GM23338 (cell line): ENCODE measurements at regions not wholly inside any gene's neighbourhood (a gene's known extent, or its start where the extent isn't known, plus 50 kb on each side); places are given as distances from the start of the nearest gene placed in this dataset.

Source experiments
- CREB1 ChIP-seq: fragments of 250-450 bp; sonication (Bioruptor Pico); IDR thresholded peaks from 2 replicates; pipeline ENCODE4 v1.5.0; 2020; ENCODE audit warnings: low read depth, mild to moderate bottlenecking, moderate library complexity
- ETS1 ChIP-seq: IDR thresholded peaks from 2 replicates; pipeline ENCODE4 v1.6.1; 2016; ENCODE audit warnings: antibody characterized with exemption
- EZH2 ChIP-seq: fragments of 200-600 bp; sonication (generic); IDR thresholded peaks from one replicate; pipeline ENCODE4 v1.8.0; 2017; ENCODE audit warnings: antibody characterized with exemption, mild to moderate bottlenecking, low read depth; ENCODE audit not compliant: unreplicated experiment
- EZH2phosphoT487 ChIP-seq: fragments of 200-600 bp; sonication (generic); IDR thresholded peaks from one replicate; pipeline ENCODE4 v1.8.1; 2018; ENCODE audit warnings: antibody characterized with exemption; ENCODE audit not compliant: unreplicated experiment
- JUNB ChIP-seq: IDR thresholded peaks from one replicate; pipeline ENCODE4 v1.6.1; 2016; ENCODE audit warnings: antibody characterized with exemption; ENCODE audit not compliant: unreplicated experiment
- NANOG ChIP-seq: IDR thresholded peaks from 2 replicates; pipeline ENCODE4 v1.6.1; 2016; ENCODE audit warnings: antibody characterized with exemption, borderline replicate concordance
- POLR2AphosphoS5 ChIP-seq: IDR thresholded peaks from 2 replicates; pipeline ENCODE4 v1.6.1; 2016; ENCODE audit warnings: antibody characterized with exemption, low read depth
- REST ChIP-seq: IDR thresholded peaks from one replicate; pipeline ENCODE4 v1.6.1; 2018; ENCODE audit warnings: antibody characterized with exemption; ENCODE audit not compliant: unreplicated experiment
- STAT1 ChIP-seq: IDR thresholded peaks from one replicate; pipeline ENCODE4 v1.6.1; 2016; ENCODE audit warnings: antibody characterized with exemption; ENCODE audit not compliant: unreplicated experiment
- ZNF114 ChIP-seq: fragments of 250-450 bp; sonication (Bioruptor Pico); IDR thresholded peaks from 2 replicates; pipeline ENCODE4 v1.5.0; 2020; ENCODE audit warnings: mild to moderate bottlenecking, moderate library complexity
- ZNF331 ChIP-seq: fragments of 250-450 bp; sonication (Bioruptor Pico); IDR thresholded peaks from 2 replicates; pipeline ENCODE4 v1.5.0; 2020; ENCODE audit warnings: low read depth, mild to moderate bottlenecking, moderate library complexity
- ZNF462 ChIP-seq: fragments of 250-450 bp; sonication (Bioruptor Pico); IDR thresholded peaks from 2 replicates; pipeline ENCODE4 v1.5.0; 2020; ENCODE audit warnings: mild to moderate bottlenecking, moderate library complexity
- TF ChIP-seq, protein P1 (sequence below), 2 experiments: fragments of 200-600 bp in 1 of 2; sonication (generic) in 1 of 2; conservative IDR thresholded peaks; 2 replicates each; pipeline versions ENCODE4 v1.5.1 to v1.6.1; 2016 to 2017; ENCODE audit warnings: antibody characterized with exemption in 2 of 2, low read depth in 2 of 2, mild to moderate bottlenecking in 2 of 2, moderate library complexity in 1 of 2

- TF ChIP-seq, protein P1, sequence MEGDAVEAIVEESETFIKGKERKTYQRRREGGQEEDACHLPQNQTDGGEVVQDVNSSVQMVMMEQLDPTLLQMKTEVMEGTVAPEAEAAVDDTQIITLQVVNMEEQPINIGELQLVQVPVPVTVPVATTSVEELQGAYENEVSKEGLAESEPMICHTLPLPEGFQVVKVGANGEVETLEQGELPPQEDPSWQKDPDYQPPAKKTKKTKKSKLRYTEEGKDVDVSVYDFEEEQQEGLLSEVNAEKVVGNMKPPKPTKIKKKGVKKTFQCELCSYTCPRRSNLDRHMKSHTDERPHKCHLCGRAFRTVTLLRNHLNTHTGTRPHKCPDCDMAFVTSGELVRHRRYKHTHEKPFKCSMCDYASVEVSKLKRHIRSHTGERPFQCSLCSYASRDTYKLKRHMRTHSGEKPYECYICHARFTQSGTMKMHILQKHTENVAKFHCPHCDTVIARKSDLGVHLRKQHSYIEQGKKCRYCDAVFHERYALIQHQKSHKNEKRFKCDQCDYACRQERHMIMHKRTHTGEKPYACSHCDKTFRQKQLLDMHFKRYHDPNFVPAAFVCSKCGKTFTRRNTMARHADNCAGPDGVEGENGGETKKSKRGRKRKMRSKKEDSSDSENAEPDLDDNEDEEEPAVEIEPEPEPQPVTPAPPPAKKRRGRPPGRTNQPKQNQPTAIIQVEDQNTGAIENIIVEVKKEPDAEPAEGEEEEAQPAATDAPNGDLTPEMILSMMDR (conservative IDR thresholded peaks at IDR 0.05; ENCODE audit: low read depth in 2 of 2), result no peak
- no peak for TF ChIP-seq POLR2AphosphoS5
- no peak for TF ChIP-seq ZNF331 (CRISPR knock-in tag)
- no peak for TF ChIP-seq REST
- TF ChIP-seq EZH2, result no peak
- TF ChIP-seq JUNB, result no peak
- TF ChIP-seq CREB1 (CRISPR knock-in tag), result no peak
- no peak for TF ChIP-seq EZH2phosphoT487
- no peak for TF ChIP-seq NANOG
- no peak for TF ChIP-seq ETS1
- no peak for TF ChIP-seq ZNF114 (CRISPR knock-in tag)
- TF ChIP-seq STAT1, result no peak
- no peak for TF ChIP-seq ZNF462 (CRISPR knock-in tag)
These were observed 180.7 kb upstream of the SYNPR start for GRCh38 chr3:63097396-63097795.
